RKO (cell line): ENCODE measurements at regions not wholly inside any gene's neighbourhood (a gene's known extent, or its start where the extent isn't known, plus 50 kb on each side); places are given as distances from the start of the nearest gene placed in this dataset.
"Not testable (repeated sequence)": the region's sequence is repeated elsewhere in the genome, so short reads cannot be mapped to it uniquely, and the experiment has no call there.

Source experiments
- DNase-seq: peaks from one replicate; pipeline ENCODE4 v3.0.0-alpha.2; 2016; ENCODE audit warnings: low spot score

- no peak for DNase-seq
Measured at GRCh38 chr18:42328931-42329330, 373.9 kb downstream of the PIK3C3 start.

DNA sequence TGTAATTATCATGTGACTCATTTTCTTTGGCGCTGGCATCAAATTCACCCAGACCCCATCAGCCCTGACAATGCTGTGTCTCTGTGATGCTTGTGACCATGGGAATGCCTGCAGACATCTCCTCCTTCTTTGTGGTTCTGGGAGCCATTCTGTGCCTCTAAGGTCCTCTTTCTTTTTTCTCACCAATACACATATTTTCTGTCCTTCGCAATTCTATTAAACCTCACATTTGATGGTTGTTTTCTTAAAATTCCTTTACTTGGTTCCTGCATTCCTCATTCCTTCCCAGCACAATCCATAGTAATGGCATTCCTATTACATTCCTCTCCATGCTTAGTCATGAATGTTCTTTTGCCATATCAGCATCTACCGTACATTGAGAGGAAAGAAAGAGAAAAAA lies 375.3 kb downstream of the PIK3C3 start:
- DNase-seq: no peak

- DNase-seq: no peak
Measured at GRCh38 chr18:42333558-42333957, 378.5 kb downstream of the PIK3C3 start.

DNA sequence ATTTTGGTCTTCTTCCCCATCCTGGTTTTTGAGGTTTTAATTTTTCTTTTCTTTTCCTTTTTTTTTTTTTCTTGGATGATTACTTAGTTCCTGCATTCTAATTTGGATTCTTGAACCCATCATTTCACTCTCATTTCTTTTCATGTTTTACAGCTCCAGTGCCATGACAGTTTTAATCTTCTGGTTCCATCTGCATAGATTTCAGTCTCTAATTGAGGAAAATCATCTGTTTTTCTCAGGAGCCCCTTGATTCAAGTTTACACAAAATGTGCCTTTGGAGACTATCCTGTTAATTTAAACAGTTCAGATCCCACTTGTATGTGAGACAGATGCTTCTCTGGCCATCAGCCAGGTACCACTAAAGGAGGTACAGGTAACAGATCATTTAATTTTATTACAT lies 379.9 kb downstream of the PIK3C3 start:
- DNase-seq: no peak

GRCh38 chr18:42336139-42336538 lies 381.1 kb downstream of the PIK3C3 start:
- DNase-seq: no peak

DNA sequence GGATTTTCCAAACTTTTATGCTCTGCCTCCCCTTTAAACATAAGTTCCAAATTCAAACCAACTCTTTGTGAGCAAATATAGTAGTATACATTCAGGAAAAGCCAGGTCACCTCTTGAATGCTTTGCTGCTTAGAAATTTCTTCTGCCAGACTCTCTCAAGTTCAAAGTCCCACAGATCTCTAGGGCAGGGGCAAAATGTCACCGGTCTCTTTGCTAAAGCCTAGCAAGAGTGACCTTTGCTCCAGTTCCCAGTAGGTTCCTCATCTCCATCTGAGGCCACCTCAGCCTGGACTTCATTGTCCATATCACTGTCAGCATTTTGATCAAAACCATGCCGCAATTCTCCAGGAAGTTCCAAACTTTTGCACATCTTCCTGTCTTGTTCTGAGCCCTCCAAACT lies 382.3 kb downstream of the PIK3C3 start:
- DNase-seq: not testable (repeated sequence)

DNA sequence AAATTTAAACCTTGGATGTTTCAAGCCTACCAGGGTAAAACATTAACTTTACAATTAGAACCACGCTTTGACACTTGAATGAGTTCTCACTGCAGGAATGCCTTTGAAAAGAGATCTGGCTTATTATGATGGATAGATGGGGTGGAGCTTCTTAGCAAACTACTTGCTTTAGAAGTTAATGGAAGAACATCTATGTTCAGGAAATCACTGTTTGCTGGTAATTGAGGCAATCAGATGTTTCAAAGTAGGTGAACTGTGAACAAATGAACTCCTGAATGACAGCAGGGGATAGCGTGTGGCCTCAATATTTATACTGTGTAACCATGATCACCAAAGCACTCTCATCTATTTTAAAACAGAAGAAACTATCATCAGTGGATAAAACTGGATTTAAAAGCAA lies 383.6 kb downstream of the PIK3C3 start:
- no peak for DNase-seq

- DNase-seq: no peak
Measured at GRCh38 chr18:42339372-42339771, 384.3 kb downstream of the PIK3C3 start.

GRCh38 chr18:42340423-42341009 lies 385.5 kb downstream of the PIK3C3 start:
- DNase-seq: no peak

GRCh38 chr18:42341423-42341822 lies 386.4 kb downstream of the PIK3C3 start:
- no peak for DNase-seq

DNA sequence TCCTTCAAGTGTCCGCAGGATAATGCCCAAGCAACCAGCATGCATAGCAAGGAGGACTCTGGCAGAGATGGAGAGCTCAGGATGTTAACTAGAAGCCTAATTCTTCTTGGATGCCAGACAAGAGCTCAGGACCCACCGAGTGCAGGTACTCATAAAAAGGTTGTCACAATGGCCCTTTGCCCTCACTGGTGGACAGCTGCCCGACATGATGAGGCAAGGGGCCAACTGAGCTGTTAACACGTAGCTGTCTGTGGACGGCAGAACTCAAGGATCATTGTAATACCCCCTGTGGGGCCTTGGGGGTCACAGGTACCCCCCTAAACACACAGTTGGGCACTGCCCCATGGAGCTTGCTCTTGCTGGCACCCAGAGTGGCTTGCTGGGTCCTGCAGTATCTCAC lies 393.7 kb downstream of the PIK3C3 start:
- no peak for DNase-seq

GRCh38 chr18:42351455-42351854 lies 396.4 kb downstream of the PIK3C3 start:
- DNase-seq: no peak

- no peak for DNase-seq
Measured at GRCh38 chr18:42360716-42361115, 405.7 kb downstream of the PIK3C3 start.

DNA sequence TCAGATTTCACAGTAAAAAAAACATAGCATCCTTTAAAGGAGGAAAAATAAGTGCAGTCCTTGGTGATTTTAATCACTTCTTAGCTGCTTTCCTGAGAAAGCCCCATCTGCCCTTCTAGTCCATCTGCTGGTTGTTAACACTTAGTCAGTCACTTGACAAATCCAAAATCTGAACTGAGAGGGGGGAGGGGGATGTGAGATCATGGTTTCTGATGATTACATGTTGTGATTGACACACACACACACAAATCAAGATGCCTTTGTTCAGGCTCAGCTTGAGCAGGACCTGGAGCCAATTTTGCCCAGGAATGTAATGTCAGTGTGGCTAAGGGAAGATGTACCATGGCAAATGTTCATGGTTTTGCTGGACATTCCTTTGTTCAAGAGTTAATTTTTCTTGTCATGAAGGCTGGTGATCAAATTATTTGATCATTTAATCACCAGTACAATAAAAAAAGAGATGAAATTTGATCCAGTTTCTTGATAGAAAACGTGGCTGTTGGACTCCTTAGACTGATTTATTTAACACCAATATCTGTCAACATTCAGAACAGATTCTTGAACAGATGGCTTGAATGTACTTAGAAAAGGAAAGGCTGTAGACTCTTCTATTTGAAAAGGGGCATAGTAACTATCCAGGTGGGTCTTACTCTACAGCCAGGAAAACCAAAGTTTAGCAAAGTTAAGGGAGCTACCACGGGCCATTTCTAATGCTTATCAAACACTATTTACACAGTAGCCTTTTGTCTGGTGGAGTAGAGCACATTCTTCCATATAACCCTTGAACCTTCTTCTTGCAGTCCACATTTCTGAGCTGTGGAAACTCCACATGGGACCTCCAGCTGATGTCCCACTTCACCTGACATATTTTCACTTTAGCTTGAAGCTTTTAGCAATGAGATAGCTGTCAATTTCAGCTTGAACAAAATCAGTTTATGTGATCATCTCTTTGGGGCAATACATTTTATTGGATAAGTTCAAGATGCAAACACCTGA lies 408.7 kb downstream of the PIK3C3 start:
- no peak for DNase-seq

DNA sequence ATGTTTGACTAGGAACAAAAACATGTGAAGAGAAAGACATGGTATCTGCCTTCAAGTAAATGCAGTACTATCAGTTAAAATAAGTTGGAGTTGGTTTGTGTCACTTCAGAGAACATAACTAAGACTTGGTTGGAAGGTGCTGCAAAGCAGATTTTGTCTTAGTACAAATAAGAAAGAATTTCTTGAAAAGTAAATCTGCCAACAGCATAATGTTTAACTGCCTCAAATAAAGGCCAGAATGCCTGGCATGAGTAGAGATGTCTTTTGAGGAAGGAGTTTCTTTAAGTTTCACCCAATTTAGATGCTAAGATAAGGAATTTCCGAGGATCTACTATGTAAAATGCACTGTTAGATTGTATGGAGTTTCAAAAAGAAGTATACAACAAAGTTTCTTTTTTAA lies 409.7 kb downstream of the PIK3C3 start:
- DNase-seq: no peak

- no peak for DNase-seq
Measured at GRCh38 chr18:42365591-42365990, 410.6 kb downstream of the PIK3C3 start.

GRCh38 chr18:42373584-42373983 lies 418.6 kb downstream of the PIK3C3 start:
- DNase-seq: no peak

DNA sequence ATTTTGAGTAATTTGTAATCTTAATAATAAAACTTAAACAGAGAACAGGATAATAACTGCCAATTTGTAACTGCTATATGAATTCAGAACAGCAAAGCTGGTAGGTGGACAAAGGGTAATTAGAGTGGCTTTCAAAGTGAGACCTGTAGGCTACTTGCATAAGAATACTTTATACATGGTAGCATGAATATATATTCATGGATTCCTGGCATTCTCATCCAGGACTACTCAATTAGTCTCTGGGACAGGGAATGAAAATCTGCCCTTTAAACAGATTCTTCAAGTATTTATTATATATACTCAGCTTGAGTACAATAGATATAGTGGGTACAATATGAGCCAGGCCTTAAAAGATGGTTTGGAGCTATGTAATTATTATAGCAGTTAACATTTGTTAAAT lies 419.9 kb downstream of the PIK3C3 start:
- DNase-seq: no peak

DNA sequence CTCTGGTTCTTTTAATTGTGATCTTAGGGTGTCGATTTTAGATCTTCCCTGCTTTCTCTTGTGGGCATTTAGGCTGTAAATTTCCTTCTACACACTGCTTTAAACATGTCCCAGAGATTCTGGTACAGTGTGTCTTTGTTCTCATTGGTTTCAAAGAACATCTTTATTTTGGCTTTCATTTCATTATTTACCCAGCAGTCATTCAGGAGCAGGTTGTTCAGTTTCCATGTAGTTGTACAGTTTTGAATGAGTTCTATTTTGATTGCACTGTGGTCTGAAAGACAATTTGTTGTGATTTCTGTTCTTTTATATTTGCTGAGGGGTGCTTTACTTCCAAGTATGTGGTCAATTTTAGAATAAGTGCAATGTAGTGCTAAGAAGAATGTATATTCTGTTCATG lies 423.8 kb downstream of the PIK3C3 start:
- DNase-seq: not testable (repeated sequence)

GRCh38 chr18:42381236-42381635 lies 426.2 kb downstream of the PIK3C3 start:
- DNase-seq: not testable (repeated sequence)

GRCh38 chr18:42392416-42392815 lies 437.4 kb downstream of the PIK3C3 start:
- DNase-seq: no peak

DNA sequence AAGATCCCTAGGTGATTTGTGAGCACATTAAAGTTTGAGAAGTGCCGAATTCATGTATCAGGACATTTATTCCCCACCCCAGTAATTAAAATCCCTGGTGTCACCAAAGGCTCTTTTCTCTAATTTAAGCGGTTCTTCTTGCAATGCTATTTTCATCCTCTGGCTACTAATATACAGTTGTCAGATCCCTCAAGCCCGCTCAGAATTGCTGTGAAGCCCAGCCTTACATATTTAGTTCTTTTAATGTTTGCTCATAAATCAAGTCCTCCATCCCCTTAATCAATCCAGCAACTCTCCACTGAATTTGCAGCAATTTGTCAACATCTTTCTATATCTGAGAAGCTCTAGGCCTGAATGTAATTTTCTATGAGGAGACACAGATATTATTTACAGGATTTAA lies 437.9 kb downstream of the PIK3C3 start:
- no peak for DNase-seq

DNA sequence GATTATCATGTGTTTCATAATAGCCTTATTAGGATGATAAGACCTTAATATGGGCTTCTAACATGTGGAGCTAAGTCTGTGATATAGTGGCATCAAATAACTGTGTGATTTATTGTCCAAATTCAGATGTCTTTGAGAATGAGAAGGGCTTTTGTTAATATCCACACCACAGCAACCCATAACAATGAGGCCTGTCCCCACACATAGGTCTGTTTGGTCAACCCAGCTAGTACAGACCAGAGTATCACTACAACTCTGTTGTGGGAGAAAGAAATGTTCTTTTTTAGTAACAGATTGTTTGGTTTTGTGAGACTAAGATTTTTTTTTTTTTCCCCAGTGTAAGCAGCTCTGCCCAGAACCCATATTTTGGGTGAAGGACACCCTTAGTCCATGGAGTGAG lies 439.2 kb downstream of the PIK3C3 start:
- no peak for DNase-seq
